HG03442 (cell line): ENCODE measurements at regions not wholly inside any gene's neighbourhood (a gene's known extent, or its start where the extent isn't known, plus 50 kb on each side); places are given as distances from the start of the nearest gene placed in this dataset.

Source experiments
- ATAC-seq: cut with Tn5 transposase; IDR thresholded peaks from one replicate; pipeline ENCODE4 v1.9.1; 2021; ENCODE audit warnings: mild to moderate bottlenecking, moderate library complexity; ENCODE audit not compliant: unreplicated experiment

- no peak for ATAC-seq
Observed at GRCh38 chr9:89806371-89807100, 201.7 kb downstream of the GADD45G start.

- ATAC-seq = no peak
Observed at GRCh38 chr9:89807101-89807395, 202.2 kb downstream of the GADD45G start.

GRCh38 chr9:89807682-89808075 is 202.9 kb downstream of the GADD45G start:
- no peak for ATAC-seq

- ATAC-seq = no peak
Observed at GRCh38 chr9:89808076-89808755, 203.4 kb downstream of the GADD45G start.

GRCh38 chr9:89808756-89809181 is 204.0 kb downstream of the GADD45G start:
- no peak for ATAC-seq

GRCh38 chr9:89810431-89810830 is 205.6 kb downstream of the GADD45G start:
- no peak for ATAC-seq

- ATAC-seq = no peak
Observed at GRCh38 chr9:89811356-89811755, 206.5 kb downstream of the GADD45G start.

GRCh38 chr9:89811886-89812450 is 207.2 kb downstream of the GADD45G start:
- no peak for ATAC-seq

GRCh38 chr9:89812556-89813181 is 207.9 kb downstream of the GADD45G start:
- ATAC-seq = no peak

GRCh38 chr9:89813482-89813881 is 208.7 kb downstream of the GADD45G start:
- ATAC-seq = no peak

GRCh38 chr9:89814340-89815040 is 209.7 kb downstream of the GADD45G start:
- ATAC-seq = no peak

GRCh38 chr9:89815061-89815902 is 210.5 kb downstream of the GADD45G start:
- ATAC-seq = peak; percentile 41

- ATAC-seq = peak; percentile 90
Observed at GRCh38 chr9:89815903-89816573, 211.2 kb downstream of the GADD45G start.

- no peak for ATAC-seq
Observed at GRCh38 chr9:89817151-89817950, 212.5 kb downstream of the GADD45G start.

- no peak for ATAC-seq
Observed at GRCh38 chr9:89820337-89820736, 215.5 kb downstream of the GADD45G start.

- ATAC-seq = no peak
Observed at GRCh38 chr9:89821081-89821480, 216.3 kb downstream of the GADD45G start.

- no peak for ATAC-seq
Observed at GRCh38 chr9:89822996-89823395, 218.2 kb downstream of the GADD45G start.

- ATAC-seq = no peak
Observed at GRCh38 chr9:89825669-89826068, 220.9 kb downstream of the GADD45G start.

GRCh38 chr9:89826186-89826585 is 221.4 kb downstream of the GADD45G start:
- no peak for ATAC-seq
